Kidney epithelial cell (primary cell): ENCODE measurements at regions not wholly inside any gene's neighbourhood (a gene's known extent, or its start where the extent isn't known, plus 50 kb on each side); places are given as distances from the start of the nearest gene placed in this dataset.

Experiments
- DNase-seq: peaks from one replicate; pipeline ENCODE4 v3.0.0-alpha.2; 2010; ENCODE audit warnings: low read depth
- H3K27me3 ChIP-seq: 2 replicates; pipeline ENCODE4 v1.6.0; 2011; ENCODE audit warnings: low read length; ENCODE audit not compliant: control insufficient read depth, insufficient read depth
- H3K36me3 ChIP-seq: 2 replicates; pipeline ENCODE4 v1.5.1; 2011; ENCODE audit warnings: low read length; ENCODE audit not compliant: control insufficient read depth, insufficient read depth
- H3K4me3 ChIP-seq: 2 replicates; pipeline ENCODE4 v1.5.1; 2011; ENCODE audit warnings: low read depth, mild to moderate bottlenecking, control low read depth, low read length
- TF ChIP-seq, protein P1 (sequence below): IDR thresholded peaks from 2 replicates; pipeline ENCODE4 v1.5.1; 2011; ENCODE audit warnings: mild to moderate bottlenecking, moderate library complexity, low read length, control low read depth, inconsistent platforms; ENCODE audit not compliant: insufficient read depth, poor library complexity, severe bottlenecking

GRCh38 chr4:163915896-163916295 lies 421.4 kb downstream of the TMA16 start:
- Histone ChIP-seq H3K36me3 (no peaks in the 10 kb centered on the region), H3K4me3 (no peak overlapping the region), H3K27me3 (no peaks in the 10 kb centered on the region)
- TF ChIP-seq, protein P1, sequence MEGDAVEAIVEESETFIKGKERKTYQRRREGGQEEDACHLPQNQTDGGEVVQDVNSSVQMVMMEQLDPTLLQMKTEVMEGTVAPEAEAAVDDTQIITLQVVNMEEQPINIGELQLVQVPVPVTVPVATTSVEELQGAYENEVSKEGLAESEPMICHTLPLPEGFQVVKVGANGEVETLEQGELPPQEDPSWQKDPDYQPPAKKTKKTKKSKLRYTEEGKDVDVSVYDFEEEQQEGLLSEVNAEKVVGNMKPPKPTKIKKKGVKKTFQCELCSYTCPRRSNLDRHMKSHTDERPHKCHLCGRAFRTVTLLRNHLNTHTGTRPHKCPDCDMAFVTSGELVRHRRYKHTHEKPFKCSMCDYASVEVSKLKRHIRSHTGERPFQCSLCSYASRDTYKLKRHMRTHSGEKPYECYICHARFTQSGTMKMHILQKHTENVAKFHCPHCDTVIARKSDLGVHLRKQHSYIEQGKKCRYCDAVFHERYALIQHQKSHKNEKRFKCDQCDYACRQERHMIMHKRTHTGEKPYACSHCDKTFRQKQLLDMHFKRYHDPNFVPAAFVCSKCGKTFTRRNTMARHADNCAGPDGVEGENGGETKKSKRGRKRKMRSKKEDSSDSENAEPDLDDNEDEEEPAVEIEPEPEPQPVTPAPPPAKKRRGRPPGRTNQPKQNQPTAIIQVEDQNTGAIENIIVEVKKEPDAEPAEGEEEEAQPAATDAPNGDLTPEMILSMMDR = no peak
- no peak for DNase-seq

- no peaks in the 10 kb centered on the region for H3K36me3 ChIP-seq
- H3K27me3 ChIP-seq = no peaks in the 10 kb centered on the region
- no peak overlapping the region for H3K4me3 ChIP-seq
- TF ChIP-seq, protein P1 = no peak
- DNase-seq = no peak
Measured at GRCh38 chr4:163920426-163920825, 425.9 kb downstream of the TMA16 start.

GRCh38 chr4:163922302-163922701 lies 427.8 kb downstream of the TMA16 start:
- TF ChIP-seq, protein P1 = no peak
- no peak for DNase-seq
- no peak overlapping the region for H3K4me3 ChIP-seq
- H3K27me3 ChIP-seq = no peaks in the 10 kb centered on the region
- no peaks in the 10 kb centered on the region for H3K36me3 ChIP-seq

DNA sequence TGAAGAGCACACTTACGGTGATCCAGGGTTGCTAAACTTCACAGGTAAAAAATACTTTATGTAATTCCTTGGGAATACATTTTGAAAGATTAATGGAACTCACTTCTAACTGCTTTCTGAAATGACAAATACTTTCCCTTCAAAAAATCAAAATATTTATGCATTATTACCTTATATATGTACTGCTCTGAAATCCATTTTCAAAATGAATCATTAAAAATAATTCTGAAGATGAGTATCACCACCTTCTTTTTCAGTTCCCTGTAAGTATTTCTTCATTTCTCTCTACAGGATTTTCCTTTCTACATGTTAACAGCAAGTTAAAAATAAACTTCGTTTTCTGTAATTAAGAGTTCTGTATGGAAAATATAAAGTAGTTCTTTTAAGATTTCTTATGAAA lies 428.6 kb downstream of the TMA16 start:
- DNase-seq = no peak
- Histone ChIP-seq H3K27me3 (no peaks in the 10 kb centered on the region), H3K36me3 (no peaks in the 10 kb centered on the region), H3K4me3 (no peak overlapping the region)
- TF ChIP-seq, protein P1 = no peak

DNA sequence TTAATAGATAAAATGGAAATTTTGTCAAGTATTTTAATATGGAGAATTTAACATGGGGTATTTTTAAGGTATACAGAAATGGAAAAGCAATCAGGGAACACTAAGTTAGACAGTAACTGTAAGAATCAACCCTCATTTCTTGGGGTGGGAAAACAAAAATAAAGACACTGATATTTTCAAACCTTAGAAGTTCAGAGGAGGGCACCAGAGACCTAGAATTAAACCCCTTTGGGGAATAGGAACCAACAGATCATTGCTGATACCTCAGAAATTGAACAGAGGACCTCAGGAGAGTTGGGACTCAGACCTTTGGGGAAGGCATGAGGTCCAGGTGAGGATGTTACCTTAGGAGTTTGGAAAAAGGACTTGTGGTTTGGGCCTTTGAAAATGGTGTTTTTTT lies 435.6 kb downstream of the TMA16 start:
- TF ChIP-seq, protein P1 = no peak
- Histone ChIP-seq H3K36me3 (no peaks in the 10 kb centered on the region), H3K27me3 (no peaks in the 10 kb centered on the region), H3K4me3 (no peak overlapping the region)
- no peak for DNase-seq

- Histone ChIP-seq H3K36me3 (no peaks in the 10 kb centered on the region), H3K4me3 (no peak overlapping the region), H3K27me3 (no peaks in the 10 kb centered on the region)
- no peak for DNase-seq
- TF ChIP-seq, protein P1 = no peak
Measured at GRCh38 chr4:163932504-163932903, 438.0 kb downstream of the TMA16 start.
